22Rv1 (cell line): ENCODE measurements at regions not wholly inside any gene's neighbourhood (a gene's known extent, or its start where the extent isn't known, plus 50 kb on each side); places are given as distances from the start of the nearest gene placed in this dataset.

Source experiments
- H3K27ac ChIP-seq: fragments of 450-650 bp; 2 replicates; pipeline ENCODE4 v1.5.1; 2017
- CTCF ChIP-seq: fragments of 450-650 bp; IDR thresholded peaks from 2 replicates; pipeline ENCODE4 v1.5.1; 2017; ENCODE audit warnings: mild to moderate bottlenecking
- ZFX ChIP-seq: fragments of 450-650 bp; IDR thresholded peaks from 2 replicates; pipeline ENCODE4 v1.6.1; 2017; ENCODE audit warnings: antibody characterized with exemption, borderline replicate concordance

GRCh38 chr12:28851781-28852180 lies 297.3 kb upstream of the FAR2 start:
- H3K27ac ChIP-seq = no peak overlapping the region
- TF ChIP-seq ZFX = no peak
- no peak for TF ChIP-seq CTCF

- no peak for TF ChIP-seq ZFX
- TF ChIP-seq CTCF = no peak
- H3K27ac ChIP-seq = no peak overlapping the region
Observed at GRCh38 chr12:28855761-28856310, 293.2 kb upstream of the FAR2 start.

DNA sequence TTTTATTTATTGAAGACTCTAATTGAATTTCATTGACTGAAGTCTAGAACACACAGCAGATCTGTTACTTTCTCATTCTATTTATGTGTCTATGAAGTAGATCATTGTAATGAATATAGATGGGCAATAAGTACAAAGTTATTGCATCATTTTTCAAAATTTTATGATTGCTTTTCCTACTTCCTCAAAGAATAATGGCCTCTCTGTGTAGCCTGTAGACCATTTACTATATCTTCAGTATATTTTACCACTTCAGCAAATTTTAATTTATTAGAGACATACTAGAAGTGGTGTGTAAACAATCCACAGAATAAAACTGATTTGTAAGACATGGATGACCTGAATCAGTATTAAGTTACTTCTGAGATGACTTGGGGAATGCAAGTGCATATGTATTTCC lies 291.7 kb upstream of the FAR2 start:
- no peak for TF ChIP-seq CTCF
- TF ChIP-seq ZFX = no peak
- no peak overlapping the region for H3K27ac ChIP-seq

- no peak for TF ChIP-seq ZFX
- TF ChIP-seq CTCF = no peak
- H3K27ac ChIP-seq = no peak overlapping the region
Observed at GRCh38 chr12:28859551-28859950, 289.5 kb upstream of the FAR2 start.

- H3K27ac ChIP-seq = no peak overlapping the region
- TF ChIP-seq CTCF (no peak), ZFX (no peak)
Observed at GRCh38 chr12:28865776-28866175, 283.3 kb upstream of the FAR2 start.

- no peak overlapping the region for H3K27ac ChIP-seq
- no peak for TF ChIP-seq CTCF
- TF ChIP-seq ZFX = no peak
Observed at GRCh38 chr12:28866296-28866695, 282.8 kb upstream of the FAR2 start.

DNA sequence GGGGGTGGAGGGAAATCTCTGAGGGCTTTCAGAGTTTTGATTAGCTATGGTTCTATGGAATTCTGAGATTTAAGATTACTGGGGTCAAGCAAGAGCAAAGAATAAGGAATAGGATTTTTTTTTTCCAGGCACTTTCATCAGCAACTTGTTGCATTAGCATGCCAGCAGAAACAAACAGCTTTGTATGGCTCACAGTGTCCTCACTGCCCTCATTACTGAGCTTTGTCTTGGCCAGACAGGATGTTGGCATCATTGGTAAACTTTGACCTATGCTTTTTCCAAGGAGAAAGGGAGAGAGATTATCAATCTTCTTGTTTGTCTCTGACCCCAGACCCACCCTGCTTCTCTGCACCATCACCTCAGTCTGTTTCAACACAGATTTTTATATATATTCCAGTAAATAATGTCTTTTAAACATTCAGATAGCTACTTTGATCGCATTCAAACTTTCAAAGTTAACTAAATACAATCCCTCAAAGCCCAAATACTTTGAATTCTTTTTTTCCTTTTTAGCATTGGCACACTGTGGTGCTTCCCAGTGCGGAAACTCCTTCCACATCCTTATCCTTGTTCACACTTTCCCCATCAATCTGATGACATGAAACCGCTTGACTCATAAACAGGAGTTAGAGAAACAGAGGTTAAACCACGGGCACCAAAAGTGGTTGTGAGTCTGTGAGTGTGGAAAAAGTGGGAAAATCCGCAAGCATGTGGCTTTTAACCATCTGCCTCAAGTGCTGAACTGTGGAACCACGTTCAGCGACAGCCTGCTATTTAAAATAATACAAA lies 282.2 kb upstream of the FAR2 start:
- H3K27ac ChIP-seq = no peak overlapping the region
- TF ChIP-seq CTCF (no peak), ZFX (no peak)
